ENCODE measurements at regions not wholly inside any gene's neighbourhood (a gene's known extent, or its start where the extent isn't known, plus 50 kb on each side); places are given as distances from the start of the nearest gene placed in this dataset.

DNA sequence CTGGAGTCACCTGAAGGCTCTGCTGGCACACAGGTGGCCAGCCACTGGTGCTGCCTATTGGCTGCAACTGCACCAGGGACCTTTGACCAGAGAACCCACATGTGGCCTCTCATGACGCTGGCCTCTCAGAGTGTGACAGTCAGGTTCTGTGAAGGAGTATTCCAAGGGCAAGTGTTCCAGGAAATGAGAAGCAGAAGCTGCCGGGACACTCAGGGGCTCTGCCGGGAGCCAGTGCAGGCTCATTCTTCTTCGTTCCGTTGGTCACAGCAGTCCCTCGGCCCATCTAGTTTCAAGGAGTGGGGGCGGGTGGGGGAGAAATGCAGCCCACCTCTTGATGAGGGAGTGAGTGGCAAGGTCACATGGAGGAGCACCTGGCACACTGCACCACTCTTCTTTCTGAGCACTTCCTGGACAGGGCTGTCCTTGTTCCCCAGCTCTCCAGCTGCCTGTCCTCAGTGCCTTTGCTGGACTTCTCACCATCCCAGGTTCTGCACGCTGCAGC is 237.5 kb downstream of the GADD45G start:
- TF ChIP-seq, protein P1, sequence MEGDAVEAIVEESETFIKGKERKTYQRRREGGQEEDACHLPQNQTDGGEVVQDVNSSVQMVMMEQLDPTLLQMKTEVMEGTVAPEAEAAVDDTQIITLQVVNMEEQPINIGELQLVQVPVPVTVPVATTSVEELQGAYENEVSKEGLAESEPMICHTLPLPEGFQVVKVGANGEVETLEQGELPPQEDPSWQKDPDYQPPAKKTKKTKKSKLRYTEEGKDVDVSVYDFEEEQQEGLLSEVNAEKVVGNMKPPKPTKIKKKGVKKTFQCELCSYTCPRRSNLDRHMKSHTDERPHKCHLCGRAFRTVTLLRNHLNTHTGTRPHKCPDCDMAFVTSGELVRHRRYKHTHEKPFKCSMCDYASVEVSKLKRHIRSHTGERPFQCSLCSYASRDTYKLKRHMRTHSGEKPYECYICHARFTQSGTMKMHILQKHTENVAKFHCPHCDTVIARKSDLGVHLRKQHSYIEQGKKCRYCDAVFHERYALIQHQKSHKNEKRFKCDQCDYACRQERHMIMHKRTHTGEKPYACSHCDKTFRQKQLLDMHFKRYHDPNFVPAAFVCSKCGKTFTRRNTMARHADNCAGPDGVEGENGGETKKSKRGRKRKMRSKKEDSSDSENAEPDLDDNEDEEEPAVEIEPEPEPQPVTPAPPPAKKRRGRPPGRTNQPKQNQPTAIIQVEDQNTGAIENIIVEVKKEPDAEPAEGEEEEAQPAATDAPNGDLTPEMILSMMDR (IDR thresholded peaks at IDR 0.05; ENCODE audit: low read length), result no peak
- no peak for TF ChIP-seq EZH2 (IDR thresholded peaks at IDR 0.05; ENCODE audit: borderline replicate concordance, low read length)

Measured in OCI-LY1 (cell line).